Vagina (tissue), 2 donors: ENCODE measurements at regions not wholly inside any gene's neighbourhood (a gene's known extent, or its start where the extent isn't known, plus 50 kb on each side); places are given as distances from the start of the nearest gene placed in this dataset.

Experiments used
- DNase-seq, 2 donors: peaks; one replicate each; pipeline ENCODE4 v3.0.0-alpha.2; 2017; ENCODE audit errors: extremely low spot score in 2 of 2
- H3K27ac ChIP-seq: fragments of 200-600 bp; sonication (generic); one replicate; pipeline ENCODE4 v1.5.1; 2019
- H3K27me3 ChIP-seq: fragments of 200-600 bp; sonication (generic); one replicate; pipeline ENCODE4 v1.5.1; 2019
- H3K36me3 ChIP-seq, 2 donors: fragments of 200-600 bp; sonication (generic); one replicate each; pipeline ENCODE4 v1.5.1; 2017 to 2019
- H3K4me1 ChIP-seq: fragments of 200-600 bp; sonication (generic); one replicate; pipeline ENCODE4 v1.5.1; 2019
- H3K4me3 ChIP-seq, 2 donors: fragments of 200-600 bp; sonication (generic); 1 replicate in 1 of 2; 2 replicates in 1 of 2; pipeline ENCODE4 v1.5.1; 2016 to 2019
- H3K9me3 ChIP-seq: fragments of 200-600 bp; sonication (generic); one replicate; pipeline ENCODE4 v1.5.1; 2019
- CTCF ChIP-seq, 3 experiments: fragments of 450-650 bp in 2 of 3; fragments of 200-600 bp in 1 of 3; sonication (generic) in 1 of 3; IDR thresholded peaks; one replicate each; pipeline ENCODE4 v1.5.1; 2017 to 2019; ENCODE audit warnings: antibody characterized with exemption in 3 of 3, mild to moderate bottlenecking in 2 of 3, moderate library complexity in 2 of 3
- POLR2A ChIP-seq, 2 donors: fragments of 450-650 bp; IDR thresholded peaks; one replicate each; pipeline ENCODE4 v1.6.1; 2017; ENCODE audit warnings: antibody characterized with exemption in 2 of 2, mild to moderate bottlenecking in 2 of 2, moderate library complexity in 2 of 2
- POLR2AphosphoS5 ChIP-seq, 2 donors: sonication (generic); formaldehyde crosslinking; IDR thresholded peaks; one replicate each; pipeline ENCODE4 v1.9.0; 2017; ENCODE audit warnings: antibody characterized with exemption in 2 of 2, mild to moderate bottlenecking in 2 of 2, low read depth in 1 of 2; ENCODE audit not compliant: insufficient read depth in 1 of 2
- intact Hi-C: fragments of 100-400 bp; cut with DNase I; formaldehyde crosslinking; loops from one replicate; pipeline ENCODE4 v1.15.1; 2023

- intact Hi-C loops: no loop called here
- Histone ChIP-seq H3K27me3 (no peaks in the 10 kb centered on the region), H3K4me3 (no peak overlapping the region), H3K4me1 (no peaks in the 10 kb centered on the region), H3K36me3 (no peaks in the 10 kb centered on the region), H3K27ac (no peak overlapping the region), H3K9me3 (no peaks in the 10 kb centered on the region)
- TF ChIP-seq POLR2A (IDR thresholded peaks at IDR 0.05) (no peak), CTCF (IDR thresholded peaks at IDR 0.05) (no peak), POLR2AphosphoS5 (IDR thresholded peaks at IDR 0.05; ENCODE audit: insufficient read depth in 1 of 2, low read depth in 1 of 2) (no peak)
- no peak for DNase-seq
These were observed 315.4 kb downstream of the CDH2 start for GRCh38 chr18:27861539-27861938.

GRCh38 chr18:27860701-27861107 is 316.2 kb downstream of the CDH2 start:
- Histone ChIP-seq H3K9me3 (no peaks in the 10 kb centered on the region), H3K4me3 (no peak overlapping the region), H3K27me3 (no peaks in the 10 kb centered on the region), H3K4me1 (no peaks in the 10 kb centered on the region), H3K27ac (no peak overlapping the region), H3K36me3 (no peaks in the 10 kb centered on the region)
- intact Hi-C loops: no loop called here
- DNase-seq: no peak
- no peak for TF ChIP-seq POLR2AphosphoS5 (IDR thresholded peaks at IDR 0.05; ENCODE audit: insufficient read depth in 1 of 2, low read depth in 1 of 2)
- no peak for TF ChIP-seq CTCF (IDR thresholded peaks at IDR 0.05)
- TF ChIP-seq POLR2A (IDR thresholded peaks at IDR 0.05): no peak

- TF ChIP-seq CTCF (IDR thresholded peaks at IDR 0.05): no peak
- no peak for TF ChIP-seq POLR2AphosphoS5 (IDR thresholded peaks at IDR 0.05; ENCODE audit: insufficient read depth in 1 of 2, low read depth in 1 of 2)
- TF ChIP-seq POLR2A (IDR thresholded peaks at IDR 0.05): no peak
- no peaks in the 10 kb centered on the region for H3K36me3 ChIP-seq
- no peaks in the 10 kb centered on the region for H3K4me1 ChIP-seq
- no peak for DNase-seq
- no peaks in the 10 kb centered on the region for H3K9me3 ChIP-seq
- H3K27ac ChIP-seq: no peak overlapping the region
- no peak overlapping the region for H3K4me3 ChIP-seq
- intact Hi-C loops: no loop called here
- no peaks in the 10 kb centered on the region for H3K27me3 ChIP-seq
These were observed 316.9 kb downstream of the CDH2 start for GRCh38 chr18:27860011-27860410.

- intact Hi-C loops: no loop called here
- H3K36me3 ChIP-seq: no peaks in the 10 kb centered on the region
- TF ChIP-seq POLR2A (IDR thresholded peaks at IDR 0.05): no peak
- TF ChIP-seq CTCF (IDR thresholded peaks at IDR 0.05): no peak
- no peak for TF ChIP-seq POLR2AphosphoS5 (IDR thresholded peaks at IDR 0.05; ENCODE audit: insufficient read depth in 1 of 2, low read depth in 1 of 2)
- no peak overlapping the region for H3K27ac ChIP-seq
- no peak overlapping the region for H3K4me3 ChIP-seq
- no peaks in the 10 kb centered on the region for H3K4me1 ChIP-seq
- no peaks in the 10 kb centered on the region for H3K9me3 ChIP-seq
- no peaks in the 10 kb centered on the region for H3K27me3 ChIP-seq
- no peak for DNase-seq
These were observed 320.1 kb downstream of the CDH2 start for GRCh38 chr18:27856820-27857219.

- no peak for DNase-seq
- intact Hi-C loops: no loop called here
- Histone ChIP-seq H3K9me3 (no peaks in the 10 kb centered on the region), H3K27me3 (no peaks in the 10 kb centered on the region), H3K4me3 (no peak overlapping the region), H3K27ac (no peak overlapping the region), H3K36me3 (no peaks in the 10 kb centered on the region), H3K4me1 (no peaks in the 10 kb centered on the region)
- TF ChIP-seq CTCF (IDR thresholded peaks at IDR 0.05): no peak
- TF ChIP-seq POLR2AphosphoS5 (IDR thresholded peaks at IDR 0.05; ENCODE audit: insufficient read depth in 1 of 2, low read depth in 1 of 2): no peak
- TF ChIP-seq POLR2A (IDR thresholded peaks at IDR 0.05): no peak
These were observed 321.4 kb downstream of the CDH2 start for GRCh38 chr18:27855486-27855885.
